SK-N-SH (cell line): ENCODE measurements at regions not wholly inside any gene's neighbourhood (a gene's known extent, or its start where the extent isn't known, plus 50 kb on each side); places are given as distances from the start of the nearest gene placed in this dataset.

ENCODE experiments used
- CTCF ChIA-PET: fragments of 300-600, 350-600 bp; formaldehyde crosslinking; extraction: SDS; loops from one replicate; lab custom pipeline; 2021; lab: Yijun Ruan, JAX
- POLR2A ChIA-PET: fragments of 350-600 bp; sonication (Branson Sonifier 250); formaldehyde crosslinking; extraction: SDS; loops from one replicate; lab custom pipeline; 2020; ENCODE audit warnings: antibody characterized with exemption, inconsistent platforms; lab: Yijun Ruan, JAX
- DNase-seq: peaks from one replicate; pipeline ENCODE4 v3.0.0; 2012
- H2AFZ ChIP-seq: fragments of 200-600 bp; sonication (generic); 2 replicates; pipeline ENCODE4 v1.8.1; 2016; ENCODE audit warnings: antibody characterized with exemption, mild to moderate bottlenecking, low read depth
- H3F3A ChIP-seq: fragments of 200-600 bp; sonication (generic); replicated peaks from 2 replicates; pipeline ENCODE3; 2016; ENCODE audit warnings: antibody characterized with exemption, mild to moderate bottlenecking; ENCODE audit not compliant: insufficient read depth
- H3K27ac ChIP-seq, 2 experiments: fragments of 200-500 bp in 1 of 2; fragments of 200-600 bp in 1 of 2; sonication (Bioruptor generic) in 1 of 2; sonication (generic), shearing (Covaris generic) in 1 of 2; 2 replicates each; pipeline versions ENCODE4 v1.5.1 to v1.6.1; 2014 to 2016; ENCODE audit warnings: low read depth in 2 of 2, inconsistent platforms in 1 of 2, low read length in 1 of 2, mild to moderate bottlenecking in 1 of 2, mixed read lengths in 1 of 2
- H3K27me3 ChIP-seq: fragments of 200-600 bp; sonication (generic), shearing (Covaris generic); 2 replicates; pipeline ENCODE4 v1.6.1; 2016; ENCODE audit warnings: mixed run types; ENCODE audit not compliant: insufficient read depth
- H3K36me3 ChIP-seq, 2 experiments: fragments of 200-500 bp in 1 of 2; fragments of 200-600 bp in 1 of 2; sonication (Bioruptor generic) in 1 of 2; sonication (generic) in 1 of 2; replicated peaks in 1 of 2; 2 replicates each; pipeline versions ENCODE3 to v1.5.1; 2014 to 2016; ENCODE audit warnings: low read length in 1 of 2, mild to moderate bottlenecking in 1 of 2; ENCODE audit not compliant: insufficient read depth in 2 of 2, control insufficient read depth in 1 of 2
- H3K4me1 ChIP-seq, 2 experiments: fragments of 200-500 bp in 1 of 2; fragments of 200-600 bp in 1 of 2; sonication (Bioruptor generic) in 1 of 2; sonication (generic), shearing (Covaris generic) in 1 of 2; 2 replicates each; pipeline versions ENCODE4 v1.5.1 to v1.6.1; 2014 to 2016; ENCODE audit warnings: low read depth in 1 of 2, low read length in 1 of 2, mixed run types in 1 of 2; ENCODE audit not compliant: insufficient read depth in 2 of 2, control insufficient read depth in 1 of 2
- H3K4me2 ChIP-seq: fragments of 200-600 bp; sonication (generic), shearing (Covaris generic); 2 replicates; pipeline ENCODE4 v1.6.1; 2017; ENCODE audit warnings: mixed run types
- H3K4me3 ChIP-seq, 2 experiments: fragments of 200-500 bp in 1 of 2; fragments of 200-600 bp in 1 of 2; sonication (Bioruptor generic) in 1 of 2; sonication (generic), shearing (Covaris generic) in 1 of 2; 2 replicates each; pipeline versions ENCODE4 v1.5.1 to v1.8.1; 2014 to 2016; ENCODE audit warnings: low read depth in 2 of 2, inconsistent platforms in 1 of 2, low read length in 1 of 2, mild to moderate bottlenecking in 1 of 2, mixed read lengths in 1 of 2, moderate library complexity in 1 of 2
- H3K79me2 ChIP-seq: fragments of 200-600 bp; sonication (generic); 2 replicates; pipeline ENCODE4 v1.8.1; 2017; ENCODE audit warnings: mild to moderate bottlenecking; ENCODE audit not compliant: insufficient read depth
- H3K9ac ChIP-seq: fragments of 200-600 bp; sonication (generic); 2 replicates; pipeline ENCODE4 v1.6.1; 2017; ENCODE audit warnings: mixed run types
- H3K9me2 ChIP-seq: fragments of 200-600 bp; sonication (generic); 2 replicates; pipeline ENCODE4 v1.6.1; 2017; ENCODE audit warnings: mixed run types
- H3K9me3 ChIP-seq: fragments of 200-600 bp; sonication (generic); 2 replicates; pipeline ENCODE4 v1.6.1; 2017; ENCODE audit warnings: mixed run types, mild to moderate bottlenecking, moderate library complexity
- H4K20me1 ChIP-seq: fragments of 200-600 bp; sonication (generic); 2 replicates; pipeline ENCODE4 v1.6.1; 2017; ENCODE audit warnings: mild to moderate bottlenecking, mixed run types; ENCODE audit not compliant: insufficient read depth
- CHD2 ChIP-seq: fragments of 150-350 bp; IDR thresholded peaks from 2 replicates; pipeline ENCODE4 v1.6.1; 2018; ENCODE audit warnings: low read length; ENCODE audit not compliant: partially characterized antibody
- FOSL2 ChIP-seq: IDR thresholded peaks from 2 replicates; pipeline ENCODE4 v1.4.0; 2012; ENCODE audit warnings: low read depth, mild to moderate bottlenecking, moderate library complexity, borderline replicate concordance
- FOXJ3 ChIP-seq: sonication (generic); formaldehyde crosslinking; IDR thresholded peaks from 2 replicates; pipeline ENCODE4 v1.5.1; 2020; ENCODE audit warnings: mild to moderate bottlenecking, missing genetic modification reagents
- IRF3 ChIP-seq: fragments of 150-350 bp; IDR thresholded peaks from 2 replicates; pipeline ENCODE4 v1.6.1; 2016; ENCODE audit warnings: mild to moderate bottlenecking, low read depth, low read length
- MAX ChIP-seq: IDR thresholded peaks from 2 replicates; pipeline ENCODE4 v1.4.0; 2012; ENCODE audit warnings: low read depth
- RCOR1 ChIP-seq: fragments of 150-350 bp; IDR thresholded peaks from 2 replicates; pipeline ENCODE4 v1.6.1; 2017; ENCODE audit warnings: antibody characterized with exemption, low read length
- SIN3A ChIP-seq: IDR thresholded peaks from 2 replicates; pipeline ENCODE4 v1.6.1; 2012; ENCODE audit warnings: low read depth, mild to moderate bottlenecking, low read length, moderate library complexity, borderline replicate concordance
- SMC3 ChIP-seq: IDR thresholded peaks from 2 replicates; pipeline ENCODE4 v1.6.1; 2012; ENCODE audit warnings: low read depth, low read length, improper control_type of control experiment
- TCF12 ChIP-seq: IDR thresholded peaks from 2 replicates; pipeline ENCODE4 v1.4.0; 2012
- TEAD4 ChIP-seq: IDR thresholded peaks from 2 replicates; pipeline ENCODE4 v1.4.0; 2012; ENCODE audit warnings: mild to moderate bottlenecking, borderline replicate concordance; ENCODE audit not compliant: insufficient read depth
- USF2 ChIP-seq: fragments of 150-350 bp; IDR thresholded peaks from 2 replicates; pipeline ENCODE4 v1.6.1; 2017; ENCODE audit warnings: antibody characterized with exemption, low read length, low read depth, borderline replicate concordance
- ZBTB33 ChIP-seq: IDR thresholded peaks from 2 replicates; pipeline ENCODE4 v1.4.0; 2012; ENCODE audit warnings: low read depth, borderline replicate concordance
- WGBS: methylation state at CpG from one replicate; pipeline ENCODE4 v1.1.6; 2017; ENCODE audit warnings: low lambda C conversion rate; 5-methylcytosine and 5-hydroxymethylcytosine counted together
- TF ChIP-seq, protein P1 (sequence below): IDR thresholded peaks from 2 replicates; pipeline ENCODE4 v1.6.1; 2012; ENCODE audit warnings: mild to moderate bottlenecking, low read depth, low read length, moderate library complexity

- Histone ChIP-seq H3K27ac (no peak overlapping the region), H3K9ac (no peak overlapping the region), H4K20me1 (no peaks in the 10 kb centered on the region), H3K27me3 (no peaks in the 10 kb centered on the region), H3K4me3 (no peak overlapping the region), H3K9me2 (no peaks in the 10 kb centered on the region), H3K4me2 (no peak overlapping the region), H3K9me3 (no peaks in the 10 kb centered on the region)
- ChIA-PET CTCF (no interaction called here), POLR2A (no interaction called here)
- DNase-seq: no peak
- TF ChIP-seq ZBTB33 (no peak), SIN3A (no peak), FOSL2 (no peak), TEAD4 (no peak), FOXJ3 (CRISPR knock-in tag) (no peak), MAX (no peak), RCOR1 (no peak), CHD2 (no peak), USF2 (no peak), IRF3 (no peak), SMC3 (no peak), TCF12 (no peak)
- TF ChIP-seq, protein P1, sequence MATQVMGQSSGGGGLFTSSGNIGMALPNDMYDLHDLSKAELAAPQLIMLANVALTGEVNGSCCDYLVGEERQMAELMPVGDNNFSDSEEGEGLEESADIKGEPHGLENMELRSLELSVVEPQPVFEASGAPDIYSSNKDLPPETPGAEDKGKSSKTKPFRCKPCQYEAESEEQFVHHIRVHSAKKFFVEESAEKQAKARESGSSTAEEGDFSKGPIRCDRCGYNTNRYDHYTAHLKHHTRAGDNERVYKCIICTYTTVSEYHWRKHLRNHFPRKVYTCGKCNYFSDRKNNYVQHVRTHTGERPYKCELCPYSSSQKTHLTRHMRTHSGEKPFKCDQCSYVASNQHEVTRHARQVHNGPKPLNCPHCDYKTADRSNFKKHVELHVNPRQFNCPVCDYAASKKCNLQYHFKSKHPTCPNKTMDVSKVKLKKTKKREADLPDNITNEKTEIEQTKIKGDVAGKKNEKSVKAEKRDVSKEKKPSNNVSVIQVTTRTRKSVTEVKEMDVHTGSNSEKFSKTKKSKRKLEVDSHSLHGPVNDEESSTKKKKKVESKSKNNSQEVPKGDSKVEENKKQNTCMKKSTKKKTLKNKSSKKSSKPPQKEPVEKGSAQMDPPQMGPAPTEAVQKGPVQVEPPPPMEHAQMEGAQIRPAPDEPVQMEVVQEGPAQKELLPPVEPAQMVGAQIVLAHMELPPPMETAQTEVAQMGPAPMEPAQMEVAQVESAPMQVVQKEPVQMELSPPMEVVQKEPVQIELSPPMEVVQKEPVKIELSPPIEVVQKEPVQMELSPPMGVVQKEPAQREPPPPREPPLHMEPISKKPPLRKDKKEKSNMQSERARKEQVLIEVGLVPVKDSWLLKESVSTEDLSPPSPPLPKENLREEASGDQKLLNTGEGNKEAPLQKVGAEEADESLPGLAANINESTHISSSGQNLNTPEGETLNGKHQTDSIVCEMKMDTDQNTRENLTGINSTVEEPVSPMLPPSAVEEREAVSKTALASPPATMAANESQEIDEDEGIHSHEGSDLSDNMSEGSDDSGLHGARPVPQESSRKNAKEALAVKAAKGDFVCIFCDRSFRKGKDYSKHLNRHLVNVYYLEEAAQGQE: no peak
- TF ChIP-seq, all 33 proteins: peak for 0
- Histone ChIP-seq H3K36me3 (no peaks in the 10 kb centered on the region), H3K4me1 (no peaks in the 10 kb centered on the region; a peak in 1 of 4 replicates), H3F3A (no peaks in the 10 kb centered on the region), H2AFZ (no peak overlapping the region), H3K79me2 (no peaks in the 10 kb centered on the region)
- whole genome bisulfite sequencing: 29% methylated on average over 1 of the region's 1 CpG
Measured at GRCh38 chr4:126973201-126973600, 659.6 kb upstream of the INTU start.
